Progenitor cell of endocrine pancreas (in vitro differentiated cells): ENCODE measurements at regions not wholly inside any gene's neighbourhood (a gene's known extent, or its start where the extent isn't known, plus 50 kb on each side); places are given as distances from the start of the nearest gene placed in this dataset.

Experiments
- DNase-seq: peaks from one replicate; pipeline ENCODE4 v3.0.0; 2021; ENCODE audit warnings: low spot score; ENCODE audit not compliant: unreplicated experiment
- H3K27ac Mint-ChIP-seq: 2 replicates; pipeline ENCODE4 v1.8.0; 2021; ENCODE audit warnings: mild to moderate bottlenecking, moderate library complexity, mixed read lengths
- H3K27me3 Mint-ChIP-seq: 2 replicates; pipeline ENCODE4 v1.8.0; 2021; ENCODE audit warnings: mixed read lengths
- H3K36me3 Mint-ChIP-seq: 2 replicates; pipeline ENCODE4 v1.8.0; 2022; ENCODE audit warnings: mixed read lengths; ENCODE audit not compliant: insufficient read depth
- H3K4me1 Mint-ChIP-seq: 2 replicates; pipeline ENCODE4 v1.8.0; 2021; ENCODE audit warnings: low read depth, mixed read lengths
- H3K4me3 Mint-ChIP-seq: 2 replicates; pipeline ENCODE4 v1.8.0; 2021; ENCODE audit warnings: low read depth, mild to moderate bottlenecking, moderate library complexity, mixed read lengths
- H3K9me3 Mint-ChIP-seq: 2 replicates; pipeline ENCODE4 v1.8.0; 2021; ENCODE audit warnings: low read depth, mixed read lengths
- TF ChIP-seq, protein P1 (sequence below): fragments of 200-600 bp; sonication (generic); IDR thresholded peaks from one replicate; pipeline ENCODE4 v1.5.0; 2021; ENCODE audit warnings: antibody characterized with exemption, mild to moderate bottlenecking; ENCODE audit not compliant: unreplicated experiment

DNA sequence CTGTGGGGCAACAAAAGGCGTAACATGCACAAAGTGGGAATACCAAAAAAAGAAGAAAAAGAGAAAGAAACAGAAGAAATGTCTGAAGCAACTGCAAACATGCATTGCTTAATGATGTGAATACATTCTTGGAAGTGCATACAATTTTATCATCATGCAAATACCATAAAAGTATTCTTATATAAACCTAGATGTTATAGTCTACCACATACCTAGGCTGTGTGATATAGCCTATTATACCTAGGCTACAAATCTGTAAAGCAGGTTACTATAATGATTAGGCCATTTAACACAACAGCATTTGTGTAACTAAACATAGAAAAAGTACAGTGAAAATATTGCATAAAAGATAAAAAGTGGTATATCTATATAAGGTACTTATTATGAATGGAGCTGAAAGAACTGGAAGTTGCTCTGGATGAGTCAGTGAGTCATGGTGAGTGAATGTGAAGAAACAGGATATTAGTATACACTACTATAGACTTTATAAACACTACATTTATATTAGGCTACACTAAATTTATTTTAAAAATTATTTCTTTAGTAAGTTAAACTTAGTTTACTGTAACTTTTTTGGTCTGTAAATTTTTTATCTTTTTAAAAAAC lies 319.4 kb upstream of the KCNH7 start:
- DNase-seq, result no peak
- H3K9me3 Mint-ChIP-seq, result no peaks in the 10 kb centered on the region
- H3K27ac Mint-ChIP-seq, result no peak overlapping the region
- TF ChIP-seq, protein P1, sequence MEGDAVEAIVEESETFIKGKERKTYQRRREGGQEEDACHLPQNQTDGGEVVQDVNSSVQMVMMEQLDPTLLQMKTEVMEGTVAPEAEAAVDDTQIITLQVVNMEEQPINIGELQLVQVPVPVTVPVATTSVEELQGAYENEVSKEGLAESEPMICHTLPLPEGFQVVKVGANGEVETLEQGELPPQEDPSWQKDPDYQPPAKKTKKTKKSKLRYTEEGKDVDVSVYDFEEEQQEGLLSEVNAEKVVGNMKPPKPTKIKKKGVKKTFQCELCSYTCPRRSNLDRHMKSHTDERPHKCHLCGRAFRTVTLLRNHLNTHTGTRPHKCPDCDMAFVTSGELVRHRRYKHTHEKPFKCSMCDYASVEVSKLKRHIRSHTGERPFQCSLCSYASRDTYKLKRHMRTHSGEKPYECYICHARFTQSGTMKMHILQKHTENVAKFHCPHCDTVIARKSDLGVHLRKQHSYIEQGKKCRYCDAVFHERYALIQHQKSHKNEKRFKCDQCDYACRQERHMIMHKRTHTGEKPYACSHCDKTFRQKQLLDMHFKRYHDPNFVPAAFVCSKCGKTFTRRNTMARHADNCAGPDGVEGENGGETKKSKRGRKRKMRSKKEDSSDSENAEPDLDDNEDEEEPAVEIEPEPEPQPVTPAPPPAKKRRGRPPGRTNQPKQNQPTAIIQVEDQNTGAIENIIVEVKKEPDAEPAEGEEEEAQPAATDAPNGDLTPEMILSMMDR, result no peak
- H3K4me1 Mint-ChIP-seq, result no peaks in the 10 kb centered on the region
- no peaks in the 10 kb centered on the region for H3K27me3 Mint-ChIP-seq
- no peaks in the 10 kb centered on the region for H3K36me3 Mint-ChIP-seq
- H3K4me3 Mint-ChIP-seq, result no peak overlapping the region

DNA sequence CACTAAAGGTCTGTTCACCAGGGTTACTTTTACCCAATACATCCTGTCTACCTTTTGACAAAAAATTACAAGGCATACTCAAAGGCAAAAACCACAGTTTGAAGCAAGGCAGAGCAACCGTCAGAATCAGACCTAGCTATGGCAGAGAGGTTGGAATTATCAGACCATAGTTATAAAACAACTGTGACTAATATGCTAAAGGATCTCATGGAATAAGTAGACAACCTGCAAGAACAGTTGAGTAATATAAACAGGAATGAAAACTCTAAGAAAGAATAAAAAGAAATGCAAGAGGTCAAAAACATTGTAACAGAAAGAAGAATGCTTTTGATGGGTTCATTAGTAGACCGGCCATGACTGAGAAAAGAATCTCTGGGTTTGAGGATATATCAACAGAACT lies 318.8 kb upstream of the KCNH7 start:
- no peaks in the 10 kb centered on the region for H3K27me3 Mint-ChIP-seq
- no peaks in the 10 kb centered on the region for H3K36me3 Mint-ChIP-seq
- TF ChIP-seq, protein P1, result no peak
- no peaks in the 10 kb centered on the region for H3K4me1 Mint-ChIP-seq
- no peaks in the 10 kb centered on the region for H3K9me3 Mint-ChIP-seq
- H3K27ac Mint-ChIP-seq, result no peak overlapping the region
- no peak for DNase-seq
- H3K4me3 Mint-ChIP-seq, result no peak overlapping the region

DNA sequence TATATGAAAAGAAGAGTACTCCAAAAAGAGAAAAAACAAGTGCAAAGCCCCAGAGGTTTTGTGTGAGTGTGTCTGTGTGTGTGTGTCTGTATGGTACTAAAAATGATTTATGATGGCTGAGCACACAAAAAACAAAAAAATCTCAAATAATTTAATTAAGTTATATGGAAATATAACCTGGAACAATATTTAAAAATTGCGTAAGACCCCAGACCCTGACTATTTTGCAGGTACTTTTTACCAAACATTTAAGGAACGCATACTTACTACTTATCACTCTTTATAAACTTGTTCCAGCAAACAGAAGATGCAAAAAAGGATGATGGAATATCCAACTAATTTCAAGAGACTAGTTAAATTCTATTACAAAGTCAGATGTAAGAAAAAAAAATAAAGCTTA lies 317.4 kb upstream of the KCNH7 start:
- H3K4me1 Mint-ChIP-seq, result no peaks in the 10 kb centered on the region
- no peaks in the 10 kb centered on the region for H3K36me3 Mint-ChIP-seq
- no peak overlapping the region for H3K4me3 Mint-ChIP-seq
- DNase-seq, result no peak
- no peaks in the 10 kb centered on the region for H3K9me3 Mint-ChIP-seq
- H3K27me3 Mint-ChIP-seq, result no peaks in the 10 kb centered on the region
- no peak overlapping the region for H3K27ac Mint-ChIP-seq
- TF ChIP-seq, protein P1, result no peak

DNA sequence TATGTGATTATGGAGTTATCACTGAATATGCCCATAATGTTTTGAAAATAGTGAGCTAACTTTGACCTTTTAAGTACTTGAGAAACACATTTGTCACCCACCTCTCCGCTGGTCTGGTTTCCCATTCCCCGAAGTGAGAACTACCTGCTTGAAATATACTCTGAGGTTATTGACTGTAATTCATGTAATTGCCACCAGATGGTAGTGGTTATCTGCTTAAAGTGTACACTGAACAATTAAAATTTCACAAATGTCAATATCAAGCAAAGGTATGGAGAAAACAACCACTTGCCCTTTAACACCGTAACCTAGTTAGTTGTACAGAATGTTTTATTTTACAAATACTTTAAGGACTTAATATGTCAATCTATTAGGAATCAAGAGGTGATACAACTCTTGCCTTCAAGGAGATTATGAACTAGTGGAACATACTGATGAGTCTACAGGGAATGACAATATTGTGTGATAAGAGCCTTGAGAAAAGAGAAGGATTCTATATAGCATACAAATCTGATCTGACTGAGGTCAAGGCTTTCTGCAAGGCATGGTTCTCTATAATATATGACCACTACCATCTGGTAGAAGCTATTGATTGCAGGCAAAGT lies 316.8 kb upstream of the KCNH7 start:
- H3K36me3 Mint-ChIP-seq, result no peaks in the 10 kb centered on the region
- DNase-seq, result no peak

DNA sequence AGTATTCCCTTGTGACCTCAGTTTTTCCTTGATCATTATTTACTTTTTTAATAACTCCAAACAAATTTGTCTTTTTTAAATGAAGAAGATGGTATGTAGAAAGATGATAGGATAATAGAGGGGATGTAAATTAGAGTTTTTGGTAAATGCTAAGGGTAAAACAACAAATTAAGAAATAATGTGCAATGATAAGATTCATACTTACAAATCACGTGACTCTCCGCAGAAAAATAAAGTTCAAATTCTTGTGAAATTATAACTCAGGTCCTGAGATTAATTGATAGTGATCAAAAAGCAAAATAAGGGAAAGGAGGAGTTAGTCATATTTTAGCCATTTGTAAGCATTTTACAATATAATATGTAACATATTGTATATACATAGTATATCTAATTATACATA lies 304.1 kb upstream of the KCNH7 start:
- no peaks in the 10 kb centered on the region for H3K27me3 Mint-ChIP-seq
- DNase-seq, result no peak
- peaks cover 16% of the 10 kb centered on the region for H3K9me3 Mint-ChIP-seq
- H3K4me1 Mint-ChIP-seq, result no peaks in the 10 kb centered on the region
- no peak overlapping the region for H3K27ac Mint-ChIP-seq
- H3K36me3 Mint-ChIP-seq, result peaks cover 1% of the 10 kb centered on the region
- no peak overlapping the region for H3K4me3 Mint-ChIP-seq
- TF ChIP-seq, protein P1, result no peak

More for the DNA sequence above, 316.8 kb upstream of the KCNH7 start:
- Mint-ChIP-seq H3K27me3 (no peaks in the 10 kb centered on the region), H3K4me3 (no peak overlapping the region), H3K27ac (no peak overlapping the region), H3K4me1 (no peaks in the 10 kb centered on the region), H3K9me3 (no peaks in the 10 kb centered on the region)
- TF ChIP-seq, protein P1, result peak; percentile 78
